Right lung (tissue), 2 donors: ENCODE measurements at regions not wholly inside any gene's neighbourhood (a gene's known extent, or its start where the extent isn't known, plus 50 kb on each side); places are given as distances from the start of the nearest gene placed in this dataset.
"Not testable (repeated sequence)": the region's sequence is repeated elsewhere in the genome, so short reads cannot be mapped to it uniquely, and the experiment has no call there.

Experiments used
- DNase-seq, 2 donors: peaks; one replicate each; pipeline ENCODE4 v3.0.0-alpha.2; 2013

GRCh38 chr6:15929685-15930084 is 199.2 kb upstream of the MYLIP start:
- DNase-seq, result no peak

- no peak for DNase-seq
These were observed 201.2 kb upstream of the MYLIP start for GRCh38 chr6:15927531-15928225.

GRCh38 chr6:15926256-15926655 is 202.6 kb upstream of the MYLIP start:
- DNase-seq, result no peak

- no peak for DNase-seq
These were observed 204.0 kb upstream of the MYLIP start for GRCh38 chr6:15924893-15925292.

GRCh38 chr6:15922510-15923250 is 206.2 kb upstream of the MYLIP start:
- no peak for DNase-seq

GRCh38 chr6:15921243-15921642 is 207.6 kb upstream of the MYLIP start:
- no peak for DNase-seq

GRCh38 chr6:15916581-15916980 is 212.3 kb upstream of the MYLIP start:
- DNase-seq, result no peak

GRCh38 chr6:15915508-15916178 is 213.2 kb upstream of the MYLIP start:
- DNase-seq, result no peak

- DNase-seq, result no peak
These were observed 214.3 kb upstream of the MYLIP start for GRCh38 chr6:15914553-15914952.

GRCh38 chr6:15913573-15913972 is 215.3 kb upstream of the MYLIP start:
- no peak for DNase-seq

GRCh38 chr6:15912505-15913400 is 216.1 kb upstream of the MYLIP start:
- DNase-seq, result no peak

GRCh38 chr6:15911753-15912504 is 217.0 kb upstream of the MYLIP start:
- no peak for DNase-seq

GRCh38 chr6:15909290-15910070 is 219.4 kb upstream of the MYLIP start:
- no peak for DNase-seq

GRCh38 chr6:15908871-15909270 is 220.0 kb upstream of the MYLIP start:
- no peak for DNase-seq

- no peak for DNase-seq
These were observed 220.9 kb upstream of the MYLIP start for GRCh38 chr6:15907914-15908518.

GRCh38 chr6:15907220-15907913 is 221.5 kb upstream of the MYLIP start:
- DNase-seq, result not testable (repeated sequence)

- DNase-seq, result no peak
These were observed 222.4 kb upstream of the MYLIP start for GRCh38 chr6:15906420-15907016.

- no peak for DNase-seq
These were observed 223.1 kb upstream of the MYLIP start for GRCh38 chr6:15905488-15906419.
